Psoas muscle (tissue), 7 donors: ENCODE measurements at regions not wholly inside any gene's neighbourhood (a gene's known extent, or its start where the extent isn't known, plus 50 kb on each side); places are given as distances from the start of the nearest gene placed in this dataset.

ENCODE experiments used
- ATAC-seq, 4 donors: fragments of 200-7000 bp; cut with Tn5 transposase; one replicate each; pipeline ENCODE4 v1.9.1; 2020; ENCODE audit warnings: moderate library complexity in 3 of 4, mild to moderate bottlenecking in 2 of 4
- DNase-seq, 2 donors: peaks; one replicate each; pipeline ENCODE4 v3.0.0-alpha.2; 2020
- H3K27ac ChIP-seq: fragments of 200-600 bp; one replicate; pipeline ENCODE4 v1.8.0; 2022
- H3K27me3 ChIP-seq, 3 donors: fragments of 200-600 bp in 1 of 3; one replicate each; pipeline versions ENCODE4 v1.6.1 to v1.8.0; 2013 to 2022; ENCODE audit warnings: low read length in 2 of 3, mild to moderate bottlenecking in 2 of 3, moderate library complexity in 1 of 3; ENCODE audit not compliant: insufficient read depth in 3 of 3
- H3K36me3 ChIP-seq, 2 donors: fragments of 200-600 bp in 1 of 2; one replicate each; pipeline versions ENCODE4 v1.6.1 to v1.8.0; 2013 to 2022; ENCODE audit warnings: low read depth in 1 of 2, mild to moderate bottlenecking in 1 of 2, moderate library complexity in 1 of 2; ENCODE audit not compliant: insufficient read depth in 1 of 2
- H3K4me1 ChIP-seq: fragments of 200-600 bp; one replicate; pipeline ENCODE4 v1.8.0; 2022
- H3K4me3 ChIP-seq: fragments of 200-600 bp; one replicate; pipeline ENCODE4 v1.8.0; 2022; ENCODE audit warnings: mild to moderate bottlenecking
- H3K9me3 ChIP-seq: fragments of 200-600 bp; one replicate; pipeline ENCODE4 v1.8.0; 2022
- CTCF ChIP-seq: fragments of 200-600 bp; IDR thresholded peaks from one replicate; pipeline ENCODE4 v1.8.0; 2022; ENCODE audit warnings: antibody characterized with exemption
- WGBS, 3 donors: extraction: QIAGEN DNeasy Blood & Tissue Kit; methylation state at CpG; one replicate each; pipeline versions ENCODE4 v1.1.6 to v1.1.7; 2013; 5-methylcytosine and 5-hydroxymethylcytosine counted together
- intact Hi-C, 2 donors: fragments of 100-400 bp; cut with DNase I; formaldehyde crosslinking; loops; one replicate each; pipeline versions ENCODE4 v1.11.0 to v1.14.2; 2022
- donor health status: healthy with polysubstance abuse.
- donor health status: DM: no; HTN: no; CAD: no; lungs with moderate emphysema.
- donor health status: Bipolar disorder and iron deficiency.
- donor health status: healthy.
- donor health status: DM: yes; HTN: yes; CAD: no.
- donor health status: DM: no; HTN: no; CAD: no.
- donor health status: DM: yes; HTN: yes; CAD: no.

- WGBS, 3 donors = 92 to 95% (median 93%) methylated on average over 2 of the region's 2 CpGs
- intact Hi-C loops = no loop called here
- ATAC-seq (no peak), DNase-seq (no peak)
- no peaks in the 10 kb centered on the region for H3K9me3 ChIP-seq
- TF ChIP-seq CTCF = no peak
- H3K4me1 ChIP-seq = no peaks in the 10 kb centered on the region
- H3K27ac ChIP-seq = no peak overlapping the region
- H3K4me3 ChIP-seq = no peak overlapping the region
- no peaks in the 10 kb centered on the region for H3K36me3 ChIP-seq
- no peaks in the 10 kb centered on the region for H3K27me3 ChIP-seq
Observed at GRCh38 chr2:144042751-144043150, 477.2 kb downstream of the ZEB2 start.

- H3K27me3 ChIP-seq = no peaks in the 10 kb centered on the region
- no peak overlapping the region for H3K27ac ChIP-seq
- no peaks in the 10 kb centered on the region for H3K36me3 ChIP-seq
- DNase-seq = no peak
- H3K9me3 ChIP-seq = no peaks in the 10 kb centered on the region
- WGBS, 3 donors = 95 to 100% (median 97%) methylated on average over 1 of the region's 1 CpG
- intact Hi-C loops = no loop called here
- H3K4me3 ChIP-seq = no peak overlapping the region
- no peak for TF ChIP-seq CTCF
- peaks cover 1% of the 10 kb centered on the region for H3K4me1 ChIP-seq
- no peak for ATAC-seq
Observed at GRCh38 chr2:144041612-144042011, 478.3 kb downstream of the ZEB2 start.

GRCh38 chr2:144040834-144041233 lies 479.1 kb downstream of the ZEB2 start:
- Histone ChIP-seq H3K27me3 (no peaks in the 10 kb centered on the region), H3K27ac (no peak overlapping the region), H3K4me3 (no peak overlapping the region), H3K9me3 (no peaks in the 10 kb centered on the region), H3K4me1 (peaks cover 6% of the 10 kb centered on the region), H3K36me3 (no peaks in the 10 kb centered on the region)
- TF ChIP-seq CTCF = no peak
- ATAC-seq = no peak
- no peak for DNase-seq
- 98 to 99% (median 98%) methylated on average over 2 of the region's 2 CpGs for WGBS, 3 donors
- intact Hi-C loops = no loop called here

GRCh38 chr2:144032566-144032965 lies 487.4 kb downstream of the ZEB2 start:
- H3K4me3 ChIP-seq = no peak overlapping the region
- intact Hi-C loops = no loop called here
- no peak overlapping the region for H3K27ac ChIP-seq
- DNase-seq = no peak
- H3K9me3 ChIP-seq = no peaks in the 10 kb centered on the region
- H3K36me3 ChIP-seq = no peaks in the 10 kb centered on the region
- H3K4me1 ChIP-seq = peaks cover 6% of the 10 kb centered on the region
- no peaks in the 10 kb centered on the region for H3K27me3 ChIP-seq
- TF ChIP-seq CTCF = no peak
- ATAC-seq = no peak

GRCh38 chr2:144030791-144031190 lies 489.1 kb downstream of the ZEB2 start:
- intact Hi-C loops = no loop called here
- no peak for TF ChIP-seq CTCF
- Histone ChIP-seq H3K4me1 (no peaks in the 10 kb centered on the region), H3K4me3 (no peak overlapping the region), H3K9me3 (no peaks in the 10 kb centered on the region), H3K27ac (no peak overlapping the region), H3K36me3 (no peaks in the 10 kb centered on the region), H3K27me3 (no peaks in the 10 kb centered on the region)
- DNase-seq = no peak
- ATAC-seq = no peak
- WGBS, 3 donors = 44 to 73% (median 54%) methylated on average over 5 of the region's 5 CpGs
